Smooth muscle cell (in vitro differentiated cells): ENCODE measurements at regions not wholly inside any gene's neighbourhood (a gene's known extent, or its start where the extent isn't known, plus 50 kb on each side); places are given as distances from the start of the nearest gene placed in this dataset.
"Not testable (repeated sequence)": the region's sequence is repeated elsewhere in the genome, so short reads cannot be mapped to it uniquely, and the experiment has no call there.

Experiments used
- DNase-seq: peaks from one replicate; lab custom pipeline; 2025; ENCODE audit not compliant: unreplicated experiment; lab: John Stamatoyannopoulos, UW
- H2AFZ ChIP-seq: fragments of 200-600 bp; sonication (generic); 2 replicates; pipeline ENCODE4 v1.6.0; 2016; ENCODE audit warnings: antibody characterized with exemption, low read depth, mild to moderate bottlenecking
- H3F3A ChIP-seq: fragments of 200-600 bp; sonication (generic); 2 replicates; pipeline ENCODE4 v1.6.0; 2017; ENCODE audit warnings: antibody characterized with exemption, low read depth
- H3K27ac ChIP-seq: fragments of 200-600 bp; sonication (generic); 2 replicates; pipeline ENCODE4 v1.5.1; 2016; ENCODE audit warnings: low read depth, mild to moderate bottlenecking
- H3K27me3 ChIP-seq: fragments of 200-600 bp; sonication (generic); 2 replicates; pipeline ENCODE4 v1.6.1; 2016; ENCODE audit warnings: low read depth, mild to moderate bottlenecking
- H3K36me3 ChIP-seq: fragments of 200-600 bp; sonication (generic); 2 replicates; pipeline ENCODE4 v1.5.1; 2016; ENCODE audit warnings: low read depth
- H3K4me1 ChIP-seq: fragments of 200-600 bp; sonication (generic); 2 replicates; pipeline ENCODE4 v1.5.1; 2016; ENCODE audit warnings: low read depth
- H3K4me2 ChIP-seq: fragments of 200-600 bp; sonication (generic); 2 replicates; pipeline ENCODE4 v1.6.0; 2016; ENCODE audit warnings: mild to moderate bottlenecking
- H3K4me3 ChIP-seq: fragments of 200-600 bp; sonication (generic); 2 replicates; pipeline ENCODE4 v1.5.1; 2016; ENCODE audit warnings: mild to moderate bottlenecking
- H3K79me2 ChIP-seq: fragments of 200-600 bp; sonication (generic); 2 replicates; pipeline ENCODE4 v1.6.0; 2016; ENCODE audit warnings: low read depth, mild to moderate bottlenecking
- H3K9ac ChIP-seq: fragments of 200-600 bp; sonication (generic); 2 replicates; pipeline ENCODE4 v1.6.0; 2016; ENCODE audit warnings: low read depth
- H3K9me3 ChIP-seq: fragments of 200-600 bp; sonication (generic); replicated peaks from 2 replicates; pipeline ENCODE4 v1.5.1; 2016; ENCODE audit warnings: low read depth
- H4K20me1 ChIP-seq: fragments of 200-600 bp; sonication (generic); 2 replicates; pipeline ENCODE4 v1.6.0; 2016; ENCODE audit warnings: low read depth
- CTCF ChIP-seq: fragments of 200-600 bp; sonication (generic); IDR thresholded peaks from 2 replicates; pipeline ENCODE4 v1.5.1; 2017; ENCODE audit warnings: borderline replicate concordance, mild to moderate bottlenecking, antibody characterized with exemption; ENCODE audit not compliant: insufficient read depth, poor library complexity, severe bottlenecking
- WGBS: methylation state at CpG from one replicate; pipeline ENCODE4 v1.1.7; 2016; ENCODE audit warnings: low lambda C conversion rate; 5-methylcytosine and 5-hydroxymethylcytosine counted together

- no peak for DNase-seq
- peak overlapping the region; percentile 6 for H3K4me2 ChIP-seq
- WGBS = 93% methylated on average over 1 of the region's 1 CpG
These were observed 272.3 kb upstream of the DIPK2B start for GRCh38 chrX:45472968-45473367.

GRCh38 chrX:45467537-45467936 is 266.9 kb upstream of the DIPK2B start:
- H3F3A ChIP-seq, H4K20me1 ChIP-seq, H3K9ac ChIP-seq, H3K4me1 ChIP-seq, H3K36me3 ChIP-seq, H3K27me3 ChIP-seq, DNase-seq, H3K27ac ChIP-seq, H3K4me3 ChIP-seq, H3K9me3 ChIP-seq, H2AFZ ChIP-seq, H3K79me2 ChIP-seq, H3K4me2 ChIP-seq: not testable (repeated sequence)
- WGBS = 85% methylated on average over 6 of the region's 6 CpGs

More at GRCh38 chrX:45472968-45473367, 272.3 kb upstream of the DIPK2B start:
- Histone ChIP-seq H3K36me3 (no peaks in the 10 kb centered on the region), H3K79me2 (no peaks in the 10 kb centered on the region), H3K4me3 (no peak overlapping the region), H3K9me3 (no peaks in the 10 kb centered on the region), H3F3A (no peaks in the 10 kb centered on the region), H3K27me3 (no peaks in the 10 kb centered on the region), H4K20me1 (no peaks in the 10 kb centered on the region), H3K4me1 (no peaks in the 10 kb centered on the region), H3K9ac (no peak overlapping the region), H2AFZ (no peak overlapping the region), H3K27ac (peak overlapping the region; percentile 66)
- TF ChIP-seq CTCF = no peak

- not testable (repeated sequence) for H3F3A ChIP-seq, H4K20me1 ChIP-seq, H3K4me3 ChIP-seq, H3K9ac ChIP-seq, H3K36me3 ChIP-seq, H3K79me2 ChIP-seq, H3K4me2 ChIP-seq, H3K27me3 ChIP-seq, H2AFZ ChIP-seq, H3K27ac ChIP-seq, DNase-seq, H3K9me3 ChIP-seq, H3K4me1 ChIP-seq
- WGBS = 70% methylated on average over 5 of the region's 5 CpGs
These were observed 255.1 kb upstream of the DIPK2B start for GRCh38 chrX:45455732-45456131.

GRCh38 chrX:45454290-45454689 is 253.6 kb upstream of the DIPK2B start:
- Histone ChIP-seq H3K9ac (no peak overlapping the region), H3K4me2 (no peak overlapping the region), H3K36me3 (no peaks in the 10 kb centered on the region), H3K79me2 (no peaks in the 10 kb centered on the region), H3K27me3 (no peaks in the 10 kb centered on the region), H3K4me3 (no peak overlapping the region), H4K20me1 (no peaks in the 10 kb centered on the region), H3K9me3 (no peaks in the 10 kb centered on the region), H3F3A (no peaks in the 10 kb centered on the region), H3K27ac (no peak overlapping the region), H3K4me1 (no peaks in the 10 kb centered on the region), H2AFZ (no peak overlapping the region)
- DNase-seq = no peak
- 82% methylated on average over 2 of the region's 2 CpGs for WGBS
- no peak for TF ChIP-seq CTCF

GRCh38 chrX:45449982-45450381 is 249.3 kb upstream of the DIPK2B start:
- WGBS = 41% methylated on average over 1 of the region's 1 CpG
- Histone ChIP-seq H3K27ac (no peak overlapping the region), H3K9me3 (no peaks in the 10 kb centered on the region), H3K79me2 (no peaks in the 10 kb centered on the region), H3K9ac (no peak overlapping the region), H3F3A (no peaks in the 10 kb centered on the region), H3K36me3 (no peaks in the 10 kb centered on the region), H3K4me2 (no peak overlapping the region), H2AFZ (no peak overlapping the region), H4K20me1 (no peaks in the 10 kb centered on the region), H3K4me1 (peaks cover 8% of the 10 kb centered on the region), H3K27me3 (no peaks in the 10 kb centered on the region), H3K4me3 (no peak overlapping the region)
- no peak for TF ChIP-seq CTCF
- DNase-seq = no peak
